K562 (cell line): ENCODE measurements at regions not wholly inside any gene's neighbourhood (a gene's known extent, or its start where the extent isn't known, plus 50 kb on each side); places are given as distances from the start of the nearest gene placed in this dataset.

ENCODE experiments used
- ATAC-seq: fragments of 200-7000 bp; cut with Tn5 transposase; 3 replicates; pipeline ENCODE4 v1.9.1; 2020; ENCODE audit warnings: moderate library complexity
- BruUV-seq: library from RNA; stranded (reverse); fragments of 400-500 nt; replicated peaks from 2 replicates; lab custom pipeline; 2021; lab: Mats Ljungman, UMichigan
- CTCF ChIA-PET: fragments of 300-600 bp; formaldehyde crosslinking; extraction: SDS; loops from one replicate; lab custom pipeline; 2021; ENCODE audit warnings: low intra/inter-chr PET ratio; lab: Yijun Ruan, JAX
- POLR2A ChIA-PET: fragments of 300-600, 350-650 bp; sonication (Branson Sonifier 250); formaldehyde crosslinking; extraction: SDS; loops from one replicate; lab custom pipeline; 2021; ENCODE audit warnings: antibody characterized with exemption, inconsistent platforms; lab: Yijun Ruan, JAX
- DNase-seq, 4 experiments: peaks; one replicate each; pipeline versions ENCODE4 v3.0.0 to v3.0.0-alpha.2; 2011 to 2018; ENCODE audit warnings: low spot score in 3 of 4, mixed read lengths in 3 of 4; ENCODE audit errors: extremely low read depth in 1 of 4
- FAIRE-seq: peaks from 2 replicates; lab custom pipeline; 2011; peaks lifted over from hg19 to GRCh38; lab: Jason Lieb, UNC
- H2AFZ ChIP-seq: 2 replicates; pipeline ENCODE4 v1.6.0; 2011; ENCODE audit warnings: low read depth, low read length, control low read depth, inconsistent platforms
- H3K27ac ChIP-seq: fragments of 200-600 bp; 3 replicates; pipeline ENCODE4 v1.8.0; 2011; ENCODE audit warnings: low read depth, mild to moderate bottlenecking, control low read depth, inconsistent platforms, low read length, moderate library complexity, mixed read lengths; ENCODE audit errors: extremely low read depth
- H3K27me3 ChIP-seq, 2 experiments: fragments of 300-600 bp in 1 of 2; 2 replicates in 1 of 2; 3 replicates in 1 of 2; pipeline versions ENCODE4 v1.6.0 to v1.8.0; 2011; ENCODE audit warnings: inconsistent platforms in 2 of 2, low read length in 2 of 2, mild to moderate bottlenecking in 1 of 2, mixed read lengths in 1 of 2, moderate library complexity in 1 of 2; ENCODE audit not compliant: control insufficient read depth in 2 of 2, insufficient read depth in 2 of 2
- H3K36me3 ChIP-seq: fragments of 300-600 bp; 3 replicates; pipeline ENCODE4 v1.8.0; 2011; ENCODE audit warnings: mild to moderate bottlenecking, low read length, inconsistent platforms; ENCODE audit not compliant: control insufficient read depth, insufficient read depth
- H3K4me1 ChIP-seq, 2 experiments: fragments of 200-600 bp in 1 of 2; replicated peaks in 1 of 2; 2 replicates in 1 of 2; 3 replicates in 1 of 2; pipeline versions ENCODE4 v1.5.1 to v1.8.0; 2011; ENCODE audit warnings: inconsistent platforms in 2 of 2, low read length in 2 of 2, mild to moderate bottlenecking in 1 of 2, mixed read lengths in 1 of 2, moderate library complexity in 1 of 2; ENCODE audit not compliant: control insufficient read depth in 2 of 2, insufficient read depth in 2 of 2
- H3K4me2 ChIP-seq: 2 replicates; pipeline ENCODE4 v1.6.1; 2011; ENCODE audit warnings: low read length, control low read depth, inconsistent platforms, mixed read lengths; ENCODE audit not compliant: insufficient read depth
- H3K4me3 ChIP-seq: fragments of 200-600 bp; sonication (generic), shearing (Covaris generic); 2 replicates; pipeline ENCODE4 v1.5.1; 2016; ENCODE audit warnings: control low read depth, inconsistent platforms
- H3K79me2 ChIP-seq: fragments of 200-600 bp; 3 replicates; pipeline ENCODE4 v1.8.0; 2011; ENCODE audit warnings: low read length, inconsistent platforms; ENCODE audit not compliant: control insufficient read depth, insufficient read depth
- H3K9ac ChIP-seq, 2 experiments: 2 replicates each; pipeline versions ENCODE4 v1.6.0 to v1.6.1; 2011; ENCODE audit warnings: low read depth in 2 of 2, low read length in 2 of 2, control low read depth in 1 of 2, inconsistent platforms in 1 of 2, mild to moderate bottlenecking in 1 of 2, mixed read lengths in 1 of 2; ENCODE audit not compliant: insufficient read depth in 1 of 2
- H3K9me1 ChIP-seq: one replicate; pipeline ENCODE4 v1.6.0; 2011; ENCODE audit warnings: inconsistent platforms, mild to moderate bottlenecking, low read length, moderate library complexity; ENCODE audit not compliant: control insufficient read depth, insufficient read depth
- H3K9me3 ChIP-seq: replicated peaks from 2 replicates; pipeline ENCODE4 v1.5.1; 2011; ENCODE audit warnings: low read depth, low read length, inconsistent platforms; ENCODE audit not compliant: control insufficient read depth, insufficient read depth
- H4K20me1 ChIP-seq: replicated peaks from 2 replicates; pipeline ENCODE4 v1.6.1; 2011; ENCODE audit warnings: low read length, inconsistent platforms, mixed read lengths; ENCODE audit not compliant: control insufficient read depth, insufficient read depth
- ARID1B ChIP-seq: fragments of 450-650 bp; IDR thresholded peaks from 2 replicates; pipeline ENCODE4 v1.6.1; 2016; ENCODE audit warnings: antibody characterized with exemption, mild to moderate bottlenecking, inconsistent platforms
- BDP1 ChIP-seq: IDR thresholded peaks from 3 replicates; pipeline ENCODE4 v1.6.1; 2011; ENCODE audit not compliant: insufficient read length, insufficient read depth
- BRF1 ChIP-seq: IDR thresholded peaks from 3 replicates; pipeline ENCODE4 v1.6.1; 2011; ENCODE audit warnings: borderline replicate concordance, mild to moderate bottlenecking; ENCODE audit not compliant: insufficient read length; ENCODE audit errors: extremely low read depth
- CTCFL ChIP-seq: IDR thresholded peaks from 2 replicates; pipeline ENCODE4 v1.6.1; 2011; ENCODE audit warnings: borderline replicate concordance, low read depth, mild to moderate bottlenecking, moderate library complexity, low read length; ENCODE audit not compliant: insufficient read depth, poor library complexity, severe bottlenecking
- HMBOX1 ChIP-seq: sonication (generic); IDR thresholded peaks from 2 replicates; pipeline ENCODE4 v1.6.1; 2016
- JUNB ChIP-seq: fragments of 450-650 bp; formaldehyde crosslinking; conservative IDR thresholded peaks from 2 replicates; pipeline ENCODE4 v1.4.0; 2020; ENCODE audit warnings: mild to moderate bottlenecking
- KAT2B ChIP-seq: IDR thresholded peaks from one replicate; pipeline ENCODE4 v1.6.1; 2012; ENCODE audit warnings: low read depth, mild to moderate bottlenecking, control low read depth, inconsistent platforms, low read length, moderate library complexity
- MED1 ChIP-seq: sonication (generic); formaldehyde crosslinking; IDR thresholded peaks from 2 replicates; pipeline ENCODE4 v1.8.1; 2023; ENCODE audit warnings: missing genetic modification reagents, borderline replicate concordance
- NFYB ChIP-seq: IDR thresholded peaks from 2 replicates; pipeline ENCODE4 v1.6.1; 2011; ENCODE audit warnings: mild to moderate bottlenecking, moderate library complexity; ENCODE audit not compliant: insufficient read length; ENCODE audit errors: extremely low read depth
- POLR2B ChIP-seq: fragments of 450-650 bp; IDR thresholded peaks from 2 replicates; pipeline ENCODE4 v1.6.1; 2018; ENCODE audit warnings: low read depth; ENCODE audit not compliant: partially characterized antibody
- RAD21 ChIP-seq, 2 experiments: fragments of 250-450 bp in 1 of 2; fragments of 450-650 bp in 1 of 2; sonication (Bioruptor Pico) in 1 of 2; formaldehyde crosslinking in 1 of 2; IDR thresholded peaks in 1 of 2; conservative IDR thresholded peaks in 1 of 2; 2 replicates each; pipeline versions ENCODE4 v1.4.0 to v1.8.0; 2020 to 2022; ENCODE audit warnings: mild to moderate bottlenecking in 2 of 2, moderate library complexity in 1 of 2
- TCF7L2 ChIP-seq: fragments of 150-350 bp; IDR thresholded peaks from 2 replicates; pipeline ENCODE4 v1.6.1; 2016; ENCODE audit warnings: low read depth, mild to moderate bottlenecking, low read length, moderate library complexity
- TSHZ1 ChIP-seq: fragments of 250-450 bp; sonication (Bioruptor Pico); IDR thresholded peaks from 2 replicates; pipeline ENCODE4 v1.4.0; 2020; ENCODE audit warnings: mild to moderate bottlenecking, moderate library complexity
- ZNF324 ChIP-seq: fragments of 250-450 bp; sonication (Bioruptor Pico); IDR thresholded peaks from 2 replicates; pipeline ENCODE4 v1.4.0; 2020; ENCODE audit warnings: mild to moderate bottlenecking
- in situ Hi-C: fragments of 300-500 bp; cut with MboI; formaldehyde crosslinking; loops from 4 replicates; pipeline ENCODE4 v1.15.0; 2018; ENCODE audit warnings: inconsistent platforms, mixed read lengths
- intact Hi-C: fragments of 100-400 bp; cut with micrococcal nuclease; formaldehyde crosslinking; loops from 2 replicates; pipeline ENCODE4 v1.14.2; 2022

- no peaks in the 10 kb centered on the region for H3K27me3 ChIP-seq
- intact Hi-C loops (no loop called here), in situ Hi-C loops (no loop called here)
- BruUV-seq, result no TSS peak
- POLR2A ChIA-PET, result no interaction called here
- no peak for ATAC-seq
- H3K9me3 ChIP-seq, result no peaks in the 10 kb centered on the region
- H3K36me3 ChIP-seq, result no peaks in the 10 kb centered on the region
- no peaks in the 10 kb centered on the region for H4K20me1 ChIP-seq
- no peak overlapping the region for H3K4me3 ChIP-seq
- no peak overlapping the region for H3K9ac ChIP-seq
- no peak overlapping the region for H3K27ac ChIP-seq
- no peaks in the 10 kb centered on the region for H3K79me2 ChIP-seq
- CTCF ChIA-PET, result no interaction called here
- no peak for FAIRE-seq
- no peak for DNase-seq
- no peaks in the 10 kb centered on the region for H3K9me1 ChIP-seq
- no peak overlapping the region for H2AFZ ChIP-seq
- H3K4me1 ChIP-seq, result no peaks in the 10 kb centered on the region
- no peak overlapping the region for H3K4me2 ChIP-seq
- TF ChIP-seq NFYB, result no peak
- no peak for TF ChIP-seq POLR2B
- TF ChIP-seq MED1 (CRISPR knock-in tag), result no peak
- no peak for TF ChIP-seq CTCFL
- no peak for TF ChIP-seq ZNF324 (CRISPR knock-in tag)
- no peak for TF ChIP-seq ARID1B
- no peak for TF ChIP-seq RAD21 (CRISPR knock-in tag; conservative IDR thresholded peaks at IDR 0.05 in 1 of 2, IDR thresholded peaks at IDR 0.05 in 1 of 2)
- TF ChIP-seq HMBOX1, result no peak
- no peak for TF ChIP-seq JUNB (CRISPR knock-in tag)
- no peak for TF ChIP-seq TCF7L2
- TF ChIP-seq KAT2B, result no peak
- TF ChIP-seq TSHZ1 (CRISPR knock-in tag), result no peak
- no peak for TF ChIP-seq BRF1
- no peak for TF ChIP-seq BDP1
Observed at GRCh38 chr12:78308701-78309100, 478.0 kb downstream of the NAV3 start.
